ENCODE measurements at regions not wholly inside any gene's neighbourhood (a gene's known extent, or its start where the extent isn't known, plus 50 kb on each side); places are given as distances from the start of the nearest gene placed in this dataset.

GRCh38 chr22:49589301-49589700, 238.4 kb downstream of the BRD1 start:
- no peak for TF ChIP-seq CTCF (conservative IDR thresholded peaks at IDR 0.05)
- H3K27ac ChIP-seq, result no peak overlapping the region

- no peak overlapping the region for H3K27ac ChIP-seq
- TF ChIP-seq CTCF (conservative IDR thresholded peaks at IDR 0.05), result no peak
Observed at GRCh38 chr22:49588739-49589138, 238.9 kb downstream of the BRD1 start.

GRCh38 chr22:49587987-49588386, 239.7 kb downstream of the BRD1 start:
- no peak overlapping the region for H3K27ac ChIP-seq
- no peak for TF ChIP-seq CTCF (conservative IDR thresholded peaks at IDR 0.05)

- TF ChIP-seq CTCF (conservative IDR thresholded peaks at IDR 0.05), result no peak
- no peak overlapping the region for H3K27ac ChIP-seq
Observed at GRCh38 chr22:49587421-49587820, 240.3 kb downstream of the BRD1 start.

GRCh38 chr22:49586873-49587272, 240.8 kb downstream of the BRD1 start:
- TF ChIP-seq CTCF (conservative IDR thresholded peaks at IDR 0.05), result no peak
- H3K27ac ChIP-seq, result no peak overlapping the region

GRCh38 chr22:49586244-49586748, 241.4 kb downstream of the BRD1 start:
- no peak overlapping the region for H3K27ac ChIP-seq
- no peak for TF ChIP-seq CTCF (conservative IDR thresholded peaks at IDR 0.05)

GRCh38 chr22:49585461-49586243, 242.0 kb downstream of the BRD1 start:
- H3K27ac ChIP-seq, result no peak overlapping the region
- TF ChIP-seq CTCF (conservative IDR thresholded peaks at IDR 0.05), result no peak

Data from VCaP (cell line).